Skeletal muscle tissue (tissue), 3 donors: ENCODE measurements at regions not wholly inside any gene's neighbourhood (a gene's known extent, or its start where the extent isn't known, plus 50 kb on each side); places are given as distances from the start of the nearest gene placed in this dataset.
A peak's percentile ranks its signal among the peaks of the same experiment; 100 is the strongest.

Experiments
- H3K27ac ChIP-seq: one replicate; pipeline ENCODE4 v1.7.0; 2013; ENCODE audit warnings: mild to moderate bottlenecking, low read depth, low read length, inconsistent platforms
- H3K27me3 ChIP-seq, 3 donors: one replicate each; pipeline ENCODE4 v1.7.0; 2013; ENCODE audit warnings: low read length in 3 of 3; ENCODE audit not compliant: control insufficient read depth in 3 of 3, insufficient read depth in 3 of 3
- H3K36me3 ChIP-seq, 3 donors: one replicate each; pipeline ENCODE4 v1.7.0; 2013; ENCODE audit warnings: low read length in 3 of 3; ENCODE audit not compliant: control insufficient read depth in 3 of 3, insufficient read depth in 3 of 3
- H3K4me1 ChIP-seq, 3 donors: one replicate each; pipeline ENCODE4 v1.7.0; 2013; ENCODE audit warnings: low read length in 3 of 3, mild to moderate bottlenecking in 3 of 3; ENCODE audit not compliant: control insufficient read depth in 3 of 3, insufficient read depth in 3 of 3
- H3K4me3 ChIP-seq, 3 donors: one replicate each; pipeline ENCODE4 v1.7.0; 2013; ENCODE audit warnings: low read length in 3 of 3
- H3K9ac ChIP-seq, 3 donors: one replicate each; pipeline ENCODE4 v1.7.0; 2013; ENCODE audit warnings: low read length in 3 of 3, mild to moderate bottlenecking in 3 of 3, moderate library complexity in 2 of 3, low read depth in 1 of 3
- H3K9me3 ChIP-seq, 3 donors: one replicate each; pipeline ENCODE4 v1.7.0; 2013; ENCODE audit warnings: low read length in 3 of 3; ENCODE audit not compliant: control insufficient read depth in 3 of 3
- donor health status: Osteomylitis.

GRCh38 chr5:62969409-62970120 is 390.9 kb downstream of the LRRC70 start:
- Histone ChIP-seq H3K27me3 (no peaks in the 10 kb centered on the region), H3K4me3 (no peak overlapping the region), H3K9ac (no peak overlapping the region), H3K36me3 (no peaks in the 10 kb centered on the region), H3K27ac (no peak overlapping the region), H3K4me1 (no peaks in the 10 kb centered on the region), H3K9me3 (no peaks in the 10 kb centered on the region)

GRCh38 chr5:62964428-62964827 is 385.8 kb downstream of the LRRC70 start:
- Histone ChIP-seq H3K4me3 (no peak overlapping the region), H3K36me3 (no peaks in the 10 kb centered on the region), H3K27ac (no peak overlapping the region), H3K27me3 (no peaks in the 10 kb centered on the region), H3K9me3 (no peaks in the 10 kb centered on the region), H3K9ac (no peak overlapping the region), H3K4me1 (no peaks in the 10 kb centered on the region)

GRCh38 chr5:62960781-62961180 is 382.2 kb downstream of the LRRC70 start:
- Histone ChIP-seq H3K9ac (no peak overlapping the region), H3K27me3 (no peaks in the 10 kb centered on the region), H3K9me3 (no peaks in the 10 kb centered on the region), H3K4me3 (no peak overlapping the region), H3K36me3 (no peaks in the 10 kb centered on the region), H3K4me1 (no peaks in the 10 kb centered on the region), H3K27ac (no peak overlapping the region)

DNA sequence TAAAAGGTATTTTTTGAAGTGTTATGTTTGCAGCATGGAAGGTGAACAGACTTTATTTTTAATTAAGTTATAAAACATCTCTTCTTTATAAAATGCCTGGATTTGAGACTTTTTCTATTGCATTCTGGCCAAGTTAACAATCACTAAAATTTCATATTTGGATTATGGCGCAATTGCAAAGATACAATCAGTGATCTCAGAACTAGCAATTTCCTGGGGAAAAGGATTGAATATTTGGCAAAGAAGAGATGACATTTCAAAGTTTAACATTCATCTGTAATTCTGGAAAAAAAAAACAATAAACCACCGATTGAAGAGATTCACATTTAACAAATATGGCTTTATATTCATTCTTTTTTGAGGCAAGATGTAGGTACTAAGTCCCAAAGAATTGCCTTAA is 378.0 kb downstream of the LRRC70 start:
- Histone ChIP-seq H3K9ac (no peak overlapping the region), H3K4me3 (no peak overlapping the region), H3K36me3 (no peaks in the 10 kb centered on the region), H3K4me1 (no peaks in the 10 kb centered on the region), H3K9me3 (no peaks in the 10 kb centered on the region), H3K27me3 (no peaks in the 10 kb centered on the region), H3K27ac (no peak overlapping the region)

GRCh38 chr5:62954578-62954977 is 376.0 kb downstream of the LRRC70 start:
- Histone ChIP-seq H3K9ac (no peak overlapping the region), H3K4me1 (no peaks in the 10 kb centered on the region), H3K4me3 (no peak overlapping the region), H3K9me3 (no peaks in the 10 kb centered on the region), H3K36me3 (no peaks in the 10 kb centered on the region), H3K27me3 (no peaks in the 10 kb centered on the region), H3K27ac (no peak overlapping the region)

GRCh38 chr5:62948301-62948700 is 369.7 kb downstream of the LRRC70 start:
- no peak overlapping the region for H3K9ac ChIP-seq
- no peak overlapping the region for H3K27ac ChIP-seq
- H3K9me3 ChIP-seq, result no peaks in the 10 kb centered on the region
- H3K27me3 ChIP-seq, result no peaks in the 10 kb centered on the region
- H3K4me3 ChIP-seq, result no peak overlapping the region
- H3K4me1 ChIP-seq, result no peaks in the 10 kb centered on the region
- no peaks in the 10 kb centered on the region for H3K36me3 ChIP-seq

DNA sequence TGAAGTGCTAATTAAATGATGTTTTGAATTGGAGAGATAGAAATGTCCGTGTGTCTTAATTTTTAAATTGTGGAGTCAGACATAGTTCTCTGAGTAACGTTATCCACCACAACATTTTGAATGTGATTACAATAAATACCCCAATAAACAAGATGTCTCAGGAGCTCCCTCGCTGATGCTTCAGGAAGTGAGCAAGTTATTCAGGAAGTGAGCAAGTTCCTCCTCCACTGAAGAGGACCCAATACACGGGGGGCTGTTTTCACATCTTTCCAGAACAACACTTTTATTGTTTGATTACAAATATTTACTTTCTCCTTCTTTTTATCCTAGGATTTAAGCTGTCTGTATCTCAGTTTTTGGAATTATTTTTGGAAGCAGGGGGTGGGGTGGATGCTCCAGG is 363.8 kb downstream of the LRRC70 start:
- Histone ChIP-seq H3K9ac (no peak overlapping the region), H3K27ac (no peak overlapping the region), H3K36me3 (no peaks in the 10 kb centered on the region), H3K4me3 (no peak overlapping the region), H3K27me3 (no peaks in the 10 kb centered on the region), H3K4me1 (no peaks in the 10 kb centered on the region), H3K9me3 (no peaks in the 10 kb centered on the region)

DNA sequence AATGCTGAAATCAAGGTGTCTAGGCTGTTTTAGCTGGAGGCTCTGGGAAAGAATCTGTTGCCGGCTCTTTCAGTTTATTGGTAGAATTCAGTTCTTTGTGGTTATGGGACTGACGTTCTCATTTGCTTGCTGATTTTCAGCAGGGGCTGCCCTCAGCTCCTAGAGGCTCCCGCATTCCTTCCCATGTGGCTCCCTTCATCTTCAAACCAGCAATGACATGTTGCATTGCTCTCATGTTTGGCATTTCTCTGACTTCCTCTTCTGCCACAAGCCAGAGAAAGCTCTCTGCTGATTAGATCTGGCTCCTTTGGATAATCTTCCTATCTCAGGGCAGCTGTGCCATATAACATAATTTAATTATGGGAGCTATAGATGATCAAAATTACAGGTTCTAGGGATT is 360.3 kb downstream of the LRRC70 start:
- Histone ChIP-seq H3K9me3 (no peaks in the 10 kb centered on the region), H3K27ac (no peak overlapping the region), H3K4me3 (no peak overlapping the region), H3K9ac (no peak overlapping the region), H3K36me3 (no peaks in the 10 kb centered on the region), H3K27me3 (no peaks in the 10 kb centered on the region), H3K4me1 (no peaks in the 10 kb centered on the region)

DNA sequence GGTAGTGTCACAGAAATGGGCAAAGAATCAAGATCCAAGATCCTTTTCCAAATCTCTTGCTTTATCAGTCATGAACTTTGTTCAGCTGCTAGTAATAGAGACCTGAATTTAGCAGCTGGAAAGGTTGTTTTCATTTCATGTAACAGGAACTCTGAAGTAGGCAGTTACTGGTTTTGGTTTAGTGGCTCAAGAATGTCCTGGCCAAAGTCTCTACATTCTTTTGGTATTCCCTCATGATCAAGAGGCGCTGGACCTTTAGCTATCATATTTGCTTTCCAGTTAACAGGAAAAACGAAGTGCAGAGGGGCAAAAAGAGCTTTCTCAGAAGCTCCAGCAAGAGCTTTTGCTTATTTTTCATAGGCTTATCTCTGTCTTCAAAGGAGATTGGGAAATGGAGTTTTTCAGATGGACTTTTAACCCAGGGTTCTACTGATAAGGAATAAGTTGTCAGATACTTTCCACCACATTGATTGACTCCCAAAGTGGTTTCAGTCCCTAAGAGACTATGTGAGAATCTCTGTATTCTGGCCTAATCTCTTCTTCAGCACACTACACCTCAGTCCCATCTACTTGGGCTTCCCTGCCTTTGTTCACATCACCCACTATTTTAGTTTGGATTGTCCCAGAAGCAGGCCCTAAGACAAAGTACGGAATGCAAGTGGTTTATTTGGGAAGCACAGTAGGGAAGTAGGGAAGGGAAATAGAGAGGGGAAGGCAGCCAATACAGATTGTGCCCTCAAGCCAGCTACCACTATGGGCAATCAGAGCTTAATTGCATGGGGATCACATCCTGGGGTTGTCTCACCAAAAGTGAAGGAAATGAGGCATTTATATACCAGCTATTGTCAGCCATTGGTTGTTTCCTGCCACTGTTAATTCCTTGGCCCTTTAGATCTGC is 359.3 kb downstream of the LRRC70 start:
- Histone ChIP-seq H3K9ac (peak overlapping the region in 1 of 3 donors; percentile 25), H3K4me1 (no peaks in the 10 kb centered on the region), H3K27me3 (no peaks in the 10 kb centered on the region), H3K9me3 (no peaks in the 10 kb centered on the region), H3K4me3 (no peak overlapping the region), H3K27ac (no peak overlapping the region), H3K36me3 (no peaks in the 10 kb centered on the region)

GRCh38 chr5:62935660-62936059 is 357.0 kb downstream of the LRRC70 start:
- Histone ChIP-seq H3K9ac (no peak overlapping the region), H3K36me3 (no peaks in the 10 kb centered on the region), H3K9me3 (no peaks in the 10 kb centered on the region), H3K27ac (no peak overlapping the region), H3K4me1 (no peaks in the 10 kb centered on the region), H3K4me3 (no peak overlapping the region), H3K27me3 (no peaks in the 10 kb centered on the region)
